A549 (cell line): ENCODE measurements at regions not wholly inside any gene's neighbourhood (a gene's known extent, or its start where the extent isn't known, plus 50 kb on each side); places are given as distances from the start of the nearest gene placed in this dataset.

Experiments used
- ATAC-seq, 2 experiments: fragments of 200-7000 bp in 1 of 2; fragments of >200 bp in 1 of 2; cut with Nextera tagmentation in 1 of 2; cut with Tn5 transposase in 1 of 2; 3 replicates each; pipeline versions ENCODE4 v1.8.0 to v1.9.1; 2018 to 2020; ENCODE audit warnings: mild to moderate bottlenecking in 1 of 2, moderate library complexity in 1 of 2
- CTCF ChIA-PET: fragments of 300-600 bp; sonication (Branson Sonifier 250); formaldehyde crosslinking; extraction: SDS; loops from one replicate; lab custom pipeline; 2021; ENCODE audit warnings: antibody characterized with exemption, inconsistent platforms; lab: Yijun Ruan, JAX
- POLR2A ChIA-PET: fragments of 350-600 bp; formaldehyde crosslinking; extraction: SDS; loops from one replicate; lab custom pipeline; 2021; ENCODE audit warnings: antibody characterized with exemption, inconsistent platforms; lab: Yijun Ruan, JAX
- DNase-seq, 2 experiments: peaks; one replicate each; pipeline versions ENCODE4 v3.0.0 to v3.0.0-alpha.2; 2011 to 2016; ENCODE audit warnings: low read depth in 1 of 2, low spot score in 1 of 2
- FAIRE-seq: peaks from 2 replicates; lab custom pipeline; 2011; peaks lifted over from hg19 to GRCh38; lab: Jason Lieb, UNC
- H3K27ac ChIP-seq, 2 experiments: fragments of >200 bp; sonication (Bioruptor Twin); formaldehyde crosslinking; 3 replicates each; pipeline ENCODE4 v1.5.1; 2016 to 2017
- H3K4me1 ChIP-seq: fragments of >200 bp; sonication (Bioruptor Twin); formaldehyde crosslinking; 3 replicates; pipeline ENCODE4 v1.6.1; 2016
- H3K4me2 ChIP-seq: fragments of >200 bp; sonication (Bioruptor Twin); formaldehyde crosslinking; 3 replicates; pipeline ENCODE4 v1.6.1; 2016
- H3K4me3 ChIP-seq: fragments of >200 bp; sonication (Bioruptor Twin); formaldehyde crosslinking; 3 replicates; pipeline ENCODE4 v1.5.1; 2016
- H3K9me3 ChIP-seq: fragments of >200 bp; sonication (Bioruptor Twin); formaldehyde crosslinking; 3 replicates; pipeline ENCODE4 v1.6.1; 2016
- BHLHE40 ChIP-seq: IDR thresholded peaks from 2 replicates; pipeline ENCODE4 v1.6.1; 2012; ENCODE audit warnings: low read depth, low read length, inconsistent platforms
- CBX8 ChIP-seq: fragments of 200-600 bp; sonication (generic); IDR thresholded peaks from 2 replicates; pipeline ENCODE4 v1.6.1; 2016
- CEBPB ChIP-seq, 2 experiments: fragments of >200 bp in 1 of 2; sonication (Bioruptor Twin) in 1 of 2; formaldehyde crosslinking in 1 of 2; IDR thresholded peaks; 2 replicates each; pipeline ENCODE4 v1.6.1; 2012 to 2016
- CTCF ChIP-seq: fragments of >200 bp; sonication (Bioruptor Twin); formaldehyde crosslinking; IDR thresholded peaks from 3 replicates; pipeline ENCODE4 v1.5.1; 2016
- EHF ChIP-seq: fragments of 250-450 bp; sonication (Bioruptor Pico); IDR thresholded peaks from 2 replicates; pipeline ENCODE4 v1.5.0; 2020; ENCODE audit warnings: mild to moderate bottlenecking
- EHMT2 ChIP-seq: fragments of 200-600 bp; sonication (generic); IDR thresholded peaks from 2 replicates; pipeline ENCODE4 v1.6.1; 2016; ENCODE audit warnings: antibody characterized with exemption, low read depth, mild to moderate bottlenecking, moderate library complexity
- ESRRA ChIP-seq: fragments of 150-350 bp; IDR thresholded peaks from 2 replicates; pipeline ENCODE4 v1.6.1; 2014; ENCODE audit warnings: mild to moderate bottlenecking, low read length, borderline replicate concordance
- FOSL2 ChIP-seq, 2 experiments: fragments of 450-650 bp in 1 of 2; fragments of >200 bp in 1 of 2; sonication (Bioruptor Twin) in 1 of 2; formaldehyde crosslinking; IDR thresholded peaks; 2 replicates each; pipeline versions ENCODE4 v1.5.0 to v1.6.1; 2016 to 2020; ENCODE audit warnings: mild to moderate bottlenecking in 1 of 2, moderate library complexity in 1 of 2
- FOXS1 ChIP-seq: fragments of 250-450 bp; sonication (Bioruptor Pico); IDR thresholded peaks from 2 replicates; pipeline ENCODE4 v1.5.0; 2020; ENCODE audit warnings: mild to moderate bottlenecking, moderate library complexity
- JUN ChIP-seq, 2 experiments: fragments of >200 bp; sonication (Bioruptor Twin); formaldehyde crosslinking; IDR thresholded peaks; 2 replicates in 1 of 2; 3 replicates in 1 of 2; pipeline ENCODE4 v1.6.1; 2016 to 2017
- MAX ChIP-seq: IDR thresholded peaks from 2 replicates; pipeline ENCODE4 v1.6.1; 2012
- MYC ChIP-seq: IDR thresholded peaks from 2 replicates; pipeline ENCODE4 v1.6.1; 2012; ENCODE audit warnings: mild to moderate bottlenecking, inconsistent platforms, low read length, improper control_type of control experiment, borderline replicate concordance
- PBX3 ChIP-seq: IDR thresholded peaks from 2 replicates; pipeline ENCODE4 v1.6.1; 2012
- RCOR1 ChIP-seq: fragments of 150-350 bp; IDR thresholded peaks from 2 replicates; pipeline ENCODE4 v1.6.1; 2014; ENCODE audit warnings: antibody characterized with exemption, low read length, low read depth
- RFX5 ChIP-seq: fragments of 450-650 bp; IDR thresholded peaks from 2 replicates; pipeline ENCODE4 v1.7.1; 2014; ENCODE audit warnings: antibody characterized with exemption, mild to moderate bottlenecking, moderate library complexity
- RNF2 ChIP-seq: fragments of 200-600 bp; sonication (generic); IDR thresholded peaks from 2 replicates; pipeline ENCODE4 v1.6.1; 2016; ENCODE audit warnings: low read depth, mild to moderate bottlenecking, antibody characterized with exemption, moderate library complexity, borderline replicate concordance
- SMC3 ChIP-seq: fragments of >200 bp; sonication (Bioruptor Twin); formaldehyde crosslinking; IDR thresholded peaks from 3 replicates; pipeline ENCODE4 v1.6.1; 2018; ENCODE audit warnings: inconsistent platforms
- ZC3H11A ChIP-seq: fragments of 450-650 bp; IDR thresholded peaks from 2 replicates; pipeline ENCODE4 v1.6.1; 2014; ENCODE audit warnings: antibody characterized with exemption, mild to moderate bottlenecking
- ZFP36 ChIP-seq: fragments of 450-650 bp; IDR thresholded peaks from 2 replicates; pipeline ENCODE4 v1.6.1; 2014; ENCODE audit warnings: borderline replicate concordance; ENCODE audit not compliant: partially characterized antibody
- WGBS: methylation state at CpG from one replicate; pipeline ENCODE4 v1.1.6; 2017; ENCODE audit errors: missing lambda C conversion rate; 5-methylcytosine and 5-hydroxymethylcytosine counted together
- TF ChIP-seq, protein P1 (sequence below): fragments of 150-350 bp; IDR thresholded peaks from 2 replicates; pipeline ENCODE4 v1.6.1; 2014; ENCODE audit warnings: low read depth, mild to moderate bottlenecking, low read length
- TF ChIP-seq, protein P2 (sequence below): fragments of >200 bp; sonication (Bioruptor Twin); formaldehyde crosslinking; IDR thresholded peaks from 3 replicates; pipeline ENCODE4 v1.6.1; 2016
- TF ChIP-seq, protein P3 (sequence below): fragments of 450-650 bp; IDR thresholded peaks from 2 replicates; pipeline ENCODE4 v1.6.1; 2014; ENCODE audit warnings: antibody characterized with exemption

GRCh38 chr1:222097588-222097987, 355.7 kb upstream of the DUSP10 start:
- ChIA-PET POLR2A (no interaction called here), CTCF (interaction anchor here (1.2 to 1.8 kb wide), 3 partner anchors 13 to 218 kb away, joined by 3 read pairs; no protein-coding TSS in a partner anchor)
- TF ChIP-seq EHMT2 (no peak), FOSL2 (IDR thresholded peaks at IDR 0.05) (no peak), FOSL2 (CRISPR knock-in tag; IDR thresholded peaks at IDR 0.05) (peak; percentile 38; the same call in 1 of the 2 replicates)
- no peak overlapping the region for H3K4me2 ChIP-seq
- H3K4me3 ChIP-seq: no peak overlapping the region
- WGBS: 38% methylated on average over 4 of the region's 4 CpGs
- H3K4me1 ChIP-seq: no peaks in the 10 kb centered on the region
- no peak overlapping the region for H3K27ac ChIP-seq
- FAIRE-seq (no peak), DNase-seq (no peak), ATAC-seq (no peak)
- no peaks in the 10 kb centered on the region for H3K9me3 ChIP-seq

- no peak overlapping the region for H3K27ac ChIP-seq
- no peak for DNase-seq
- H3K9me3 ChIP-seq: no peaks in the 10 kb centered on the region
- CTCF ChIA-PET: interaction anchor here (0.6 to 1.8 kb wide), 5 partner anchors 12 to 1155 kb away, joined by 3 read pairs; no protein-coding TSS in a partner anchor
- no peak for ATAC-seq
- H3K4me2 ChIP-seq: no peak overlapping the region
- 44% methylated on average over 4 of the region's 4 CpGs for WGBS
- TF ChIP-seq, protein P1, sequence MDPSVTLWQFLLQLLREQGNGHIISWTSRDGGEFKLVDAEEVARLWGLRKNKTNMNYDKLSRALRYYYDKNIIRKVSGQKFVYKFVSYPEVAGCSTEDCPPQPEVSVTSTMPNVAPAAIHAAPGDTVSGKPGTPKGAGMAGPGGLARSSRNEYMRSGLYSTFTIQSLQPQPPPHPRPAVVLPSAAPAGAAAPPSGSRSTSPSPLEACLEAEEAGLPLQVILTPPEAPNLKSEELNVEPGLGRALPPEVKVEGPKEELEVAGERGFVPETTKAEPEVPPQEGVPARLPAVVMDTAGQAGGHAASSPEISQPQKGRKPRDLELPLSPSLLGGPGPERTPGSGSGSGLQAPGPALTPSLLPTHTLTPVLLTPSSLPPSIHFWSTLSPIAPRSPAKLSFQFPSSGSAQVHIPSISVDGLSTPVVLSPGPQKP: no peak
- no peak for TF ChIP-seq SMC3
- no peak for TF ChIP-seq RCOR1
- TF ChIP-seq CBX8: no peak
- TF ChIP-seq JUN (IDR thresholded peaks at IDR 0.05): no peak
- TF ChIP-seq ZFP36: no peak
- no peak for TF ChIP-seq EHF
- TF ChIP-seq, all 56 proteins: peak for 0
- Histone ChIP-seq H3K4me3 (no peak overlapping the region), H3K4me1 (no peaks in the 10 kb centered on the region)
- no peak for FAIRE-seq
- POLR2A ChIA-PET: no interaction called here
These were observed 355.0 kb upstream of the DUSP10 start for GRCh38 chr1:222096883-222097282.

GRCh38 chr1:222096476-222096772, 354.5 kb upstream of the DUSP10 start:
- ATAC-seq (no peak), DNase-seq (no peak), FAIRE-seq (no peak)
- ChIA-PET POLR2A (no interaction called here), CTCF (interaction anchor here (0.6 to 1.8 kb wide), 6 partner anchors 12 to 1155 kb away, joined by 3 read pairs; no protein-coding TSS in a partner anchor)
- 46% methylated on average over 1 of the region's 1 CpG for WGBS
- Histone ChIP-seq H3K4me1 (no peaks in the 10 kb centered on the region), H3K9me3 (no peaks in the 10 kb centered on the region), H3K4me2 (no peak overlapping the region), H3K4me3 (no peak overlapping the region), H3K27ac (no peak overlapping the region)
- no peak for TF ChIP-seq PBX3
- TF ChIP-seq CEBPB (IDR thresholded peaks at IDR 0.05): no peak
- no peak for TF ChIP-seq JUN (IDR thresholded peaks at IDR 0.05)
- no peak for TF ChIP-seq BHLHE40
- TF ChIP-seq FOXS1 (CRISPR knock-in tag): no peak
- TF ChIP-seq MYC: no peak
- TF ChIP-seq SMC3: no peak
- TF ChIP-seq ZFP36: no peak
- TF ChIP-seq MAX: no peak
- TF ChIP-seq RCOR1: no peak
- TF ChIP-seq ZC3H11A: no peak

DNA sequence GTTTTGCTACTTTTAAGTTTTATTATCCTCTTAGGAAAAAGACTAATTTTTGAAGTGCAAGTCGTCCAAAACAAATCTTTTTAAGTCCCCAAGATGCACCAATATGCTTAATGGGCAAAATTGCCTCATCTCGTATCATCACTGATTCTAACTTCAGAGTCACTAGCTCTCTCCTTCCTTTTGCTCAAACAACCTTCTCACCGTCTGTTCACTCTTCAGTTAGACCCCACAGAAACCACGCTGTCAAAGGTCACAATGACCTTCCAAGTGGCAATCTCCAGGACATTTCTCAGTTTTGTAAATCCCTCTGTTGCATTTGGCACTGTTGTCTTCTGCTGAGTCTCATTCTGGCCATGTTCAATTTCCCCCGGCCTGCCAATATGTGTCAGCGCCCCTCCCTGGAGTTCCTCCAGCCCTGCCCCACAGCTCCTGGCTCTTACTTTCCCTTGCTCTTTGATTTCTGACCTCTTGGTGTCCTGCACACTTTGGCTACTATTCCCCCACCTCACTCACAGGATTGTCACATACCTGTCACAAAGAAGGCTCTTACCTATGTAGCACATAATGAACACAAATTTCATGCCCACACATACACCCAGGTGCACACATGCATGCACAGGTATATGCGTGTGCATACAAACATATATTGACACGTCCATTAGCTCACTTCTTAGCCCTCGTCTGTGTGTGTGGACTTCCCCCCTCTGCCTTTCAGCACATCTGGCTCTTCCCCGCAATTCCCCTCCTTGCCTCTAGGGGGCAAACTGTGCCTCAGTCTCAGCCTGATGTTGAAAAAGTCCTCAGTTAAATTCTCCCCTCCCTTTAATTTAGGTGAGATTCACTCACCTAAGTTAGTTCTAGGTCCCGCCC, 354.0 kb upstream of the DUSP10 start:
- no peak overlapping the region for H3K27ac ChIP-seq
- no peak overlapping the region for H3K4me3 ChIP-seq
- FAIRE-seq: no peak
- no peaks in the 10 kb centered on the region for H3K9me3 ChIP-seq
- DNase-seq: peak; percentile 12 to 38
- POLR2A ChIA-PET: no interaction called here
- no peak overlapping the region for H3K4me2 ChIP-seq
- H3K4me1 ChIP-seq: no peaks in the 10 kb centered on the region
- peak; percentile 56 to 85; a peak in 3 of 6 replicates for ATAC-seq
- CTCF ChIA-PET: interaction anchor here (0.5 to 1.8 kb wide), 4 partner anchors 27 to 600 kb away, joined by 3 read pairs; no protein-coding TSS in a partner anchor
- WGBS: 28% methylated on average over 11 of the region's 11 CpGs
- TF ChIP-seq RNF2: no peak
- no peak for TF ChIP-seq RFX5
- peak; percentile 40; the same call in 2 of the 3 replicates for TF ChIP-seq CTCF
- TF ChIP-seq FOXS1 (CRISPR knock-in tag): no peak
- TF ChIP-seq ESRRA: no peak
- no peak for TF ChIP-seq ZC3H11A
- TF ChIP-seq, protein P2, sequence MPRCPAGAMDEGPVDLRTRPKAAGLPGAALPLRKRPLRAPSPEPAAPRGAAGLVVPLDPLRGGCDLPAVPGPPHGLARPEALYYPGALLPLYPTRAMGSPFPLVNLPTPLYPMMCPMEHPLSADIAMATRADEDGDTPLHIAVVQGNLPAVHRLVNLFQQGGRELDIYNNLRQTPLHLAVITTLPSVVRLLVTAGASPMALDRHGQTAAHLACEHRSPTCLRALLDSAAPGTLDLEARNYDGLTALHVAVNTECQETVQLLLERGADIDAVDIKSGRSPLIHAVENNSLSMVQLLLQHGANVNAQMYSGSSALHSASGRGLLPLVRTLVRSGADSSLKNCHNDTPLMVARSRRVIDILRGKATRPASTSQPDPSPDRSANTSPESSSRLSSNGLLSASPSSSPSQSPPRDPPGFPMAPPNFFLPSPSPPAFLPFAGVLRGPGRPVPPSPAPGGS: no peak
- TF ChIP-seq, protein P3, sequence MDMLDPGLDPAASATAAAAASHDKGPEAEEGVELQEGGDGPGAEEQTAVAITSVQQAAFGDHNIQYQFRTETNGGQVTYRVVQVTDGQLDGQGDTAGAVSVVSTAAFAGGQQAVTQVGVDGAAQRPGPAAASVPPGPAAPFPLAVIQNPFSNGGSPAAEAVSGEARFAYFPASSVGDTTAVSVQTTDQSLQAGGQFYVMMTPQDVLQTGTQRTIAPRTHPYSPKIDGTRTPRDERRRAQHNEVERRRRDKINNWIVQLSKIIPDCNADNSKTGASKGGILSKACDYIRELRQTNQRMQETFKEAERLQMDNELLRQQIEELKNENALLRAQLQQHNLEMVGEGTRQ: no peak
- TF ChIP-seq ZFP36: no peak
